H1 (cell line): ENCODE measurements at regions not wholly inside any gene's neighbourhood (a gene's known extent, or its start where the extent isn't known, plus 50 kb on each side); places are given as distances from the start of the nearest gene placed in this dataset.

Experiments
- SIRT6 ChIP-seq: IDR thresholded peaks from one replicate; pipeline ENCODE4 v1.7.1; 2012; ENCODE audit warnings: low read length, inconsistent platforms
- SUZ12 ChIP-seq: fragments of 200-600 bp; sonication (generic); IDR thresholded peaks from 2 replicates; pipeline ENCODE4 v1.6.1; 2012; ENCODE audit warnings: mild to moderate bottlenecking, inconsistent platforms, low read length, moderate library complexity, mixed read lengths

DNA sequence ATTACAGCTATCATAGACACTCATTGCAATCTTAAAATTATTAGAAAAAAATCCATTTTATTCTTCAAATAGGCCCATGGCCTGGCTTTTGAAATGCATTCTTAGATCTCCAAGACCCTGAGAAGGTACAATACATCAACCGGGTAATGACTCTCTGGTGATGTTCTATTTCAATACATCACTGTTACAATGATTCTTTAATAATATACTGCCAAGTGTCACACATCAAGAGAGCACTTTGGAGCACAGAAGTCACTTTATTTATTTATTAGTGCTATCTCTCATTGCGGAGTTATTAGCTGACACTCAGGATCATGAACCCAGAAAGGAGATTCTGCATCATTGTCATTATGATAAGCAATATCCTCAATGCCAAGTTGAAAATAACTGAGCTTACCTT is 748.5 kb upstream of the MBL2 start (continued):
- TF ChIP-seq SUZ12 (no peak), SIRT6 (no peak)
